Calu3 (cell line): ENCODE measurements at regions not wholly inside any gene's neighbourhood (a gene's known extent, or its start where the extent isn't known, plus 50 kb on each side); places are given as distances from the start of the nearest gene placed in this dataset.

Experiments used
- BruUV-seq: library from RNA; stranded (reverse); fragments of 400-500 nt; replicated peaks from 2 replicates; lab custom pipeline; 2021; lab: Mats Ljungman, UMichigan
- CTCF ChIA-PET: fragments of 300-600 bp; sonication (Branson Sonifier 250); formaldehyde crosslinking; loops from one replicate; lab custom pipeline; 2022; ENCODE audit warnings: antibody characterized with exemption; lab: Charles Lee
- DNase-seq: peaks from one replicate; pipeline ENCODE4 v3.0.0; 2022
- H3K27ac Mint-ChIP-seq: one replicate; pipeline ENCODE4 v1.8.0; 2022; ENCODE audit warnings: mixed read lengths; ENCODE audit not compliant: unreplicated experiment
- H3K27me3 Mint-ChIP-seq: one replicate; pipeline ENCODE4 v1.8.0; 2022; ENCODE audit warnings: mixed read lengths; ENCODE audit not compliant: unreplicated experiment
- H3K36me3 Mint-ChIP-seq: one replicate; pipeline ENCODE4 v1.8.0; 2022; ENCODE audit warnings: mild to moderate bottlenecking, moderate library complexity, mixed read lengths; ENCODE audit not compliant: insufficient read depth, unreplicated experiment
- H3K4me1 Mint-ChIP-seq: one replicate; pipeline ENCODE4 v1.8.0; 2022; ENCODE audit warnings: mild to moderate bottlenecking, low read depth, mixed read lengths; ENCODE audit not compliant: unreplicated experiment
- H3K4me3 Mint-ChIP-seq: one replicate; pipeline ENCODE4 v1.8.0; 2022; ENCODE audit warnings: mild to moderate bottlenecking, low read depth, moderate library complexity, mixed read lengths; ENCODE audit not compliant: unreplicated experiment
- H3K9me3 Mint-ChIP-seq: one replicate; pipeline ENCODE4 v1.8.0; 2022; ENCODE audit warnings: low read depth, mixed read lengths; ENCODE audit not compliant: unreplicated experiment
- intact Hi-C: fragments of 100-400 bp; cut with micrococcal nuclease; formaldehyde crosslinking; loops from one replicate; pipeline ENCODE4 v1.10.0; 2022; ENCODE audit not compliant: unreplicated experiment
- TF ChIP-seq, protein P1 (sequence below): fragments of 200-600 bp; IDR thresholded peaks from one replicate; pipeline ENCODE4 v1.8.0; 2022; ENCODE audit warnings: antibody characterized with exemption; ENCODE audit not compliant: unreplicated experiment

DNA sequence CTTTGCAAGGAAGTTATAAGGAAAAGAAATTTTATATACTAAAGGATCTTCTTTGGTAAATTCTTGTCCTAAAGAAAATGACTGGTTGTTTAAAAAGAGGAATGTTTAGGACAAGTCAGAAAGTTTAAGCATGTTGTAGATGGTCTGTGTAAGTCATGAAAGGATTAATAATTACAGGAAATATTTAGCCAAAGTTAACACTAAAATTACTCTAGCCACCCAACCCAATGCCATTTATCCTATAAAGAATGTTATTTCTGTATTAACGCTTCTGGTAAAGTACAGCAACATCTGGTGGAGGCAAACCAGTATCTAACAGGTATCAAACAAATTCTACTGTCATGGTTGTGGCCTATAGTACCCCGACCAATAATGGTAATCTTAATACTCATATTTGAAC, 546.9 kb upstream of the PKDCC start:
- CTCF ChIA-PET: no interaction called here
- H3K27me3 Mint-ChIP-seq: no peaks in the 10 kb centered on the region
- TF ChIP-seq, protein P1, sequence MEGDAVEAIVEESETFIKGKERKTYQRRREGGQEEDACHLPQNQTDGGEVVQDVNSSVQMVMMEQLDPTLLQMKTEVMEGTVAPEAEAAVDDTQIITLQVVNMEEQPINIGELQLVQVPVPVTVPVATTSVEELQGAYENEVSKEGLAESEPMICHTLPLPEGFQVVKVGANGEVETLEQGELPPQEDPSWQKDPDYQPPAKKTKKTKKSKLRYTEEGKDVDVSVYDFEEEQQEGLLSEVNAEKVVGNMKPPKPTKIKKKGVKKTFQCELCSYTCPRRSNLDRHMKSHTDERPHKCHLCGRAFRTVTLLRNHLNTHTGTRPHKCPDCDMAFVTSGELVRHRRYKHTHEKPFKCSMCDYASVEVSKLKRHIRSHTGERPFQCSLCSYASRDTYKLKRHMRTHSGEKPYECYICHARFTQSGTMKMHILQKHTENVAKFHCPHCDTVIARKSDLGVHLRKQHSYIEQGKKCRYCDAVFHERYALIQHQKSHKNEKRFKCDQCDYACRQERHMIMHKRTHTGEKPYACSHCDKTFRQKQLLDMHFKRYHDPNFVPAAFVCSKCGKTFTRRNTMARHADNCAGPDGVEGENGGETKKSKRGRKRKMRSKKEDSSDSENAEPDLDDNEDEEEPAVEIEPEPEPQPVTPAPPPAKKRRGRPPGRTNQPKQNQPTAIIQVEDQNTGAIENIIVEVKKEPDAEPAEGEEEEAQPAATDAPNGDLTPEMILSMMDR: no peak
- H3K4me1 Mint-ChIP-seq: no peaks in the 10 kb centered on the region
- intact Hi-C loops: no loop called here
- no peaks in the 10 kb centered on the region for H3K36me3 Mint-ChIP-seq
- no peak overlapping the region for H3K27ac Mint-ChIP-seq
- peaks cover 11% of the 10 kb centered on the region for H3K9me3 Mint-ChIP-seq
- no TSS peak for BruUV-seq
- DNase-seq: no peak
- no peak overlapping the region for H3K4me3 Mint-ChIP-seq

DNA sequence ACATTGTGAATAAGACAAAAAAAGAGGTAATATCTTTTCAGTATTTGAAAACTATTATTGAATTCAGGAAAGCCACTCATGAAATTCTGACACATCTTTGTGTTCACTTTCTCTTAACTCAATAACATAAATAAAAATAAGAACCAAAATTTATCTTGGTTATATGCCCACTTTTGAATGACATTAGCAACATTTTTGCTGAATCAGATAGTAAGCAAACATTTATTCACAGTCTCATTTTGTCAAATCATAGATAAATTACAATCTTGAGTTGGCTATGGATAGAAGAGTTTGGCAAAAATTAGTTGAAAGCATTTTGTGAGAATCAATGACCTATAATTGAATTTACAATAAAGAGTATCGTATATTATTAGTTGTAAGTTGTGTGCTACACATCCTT, 545.1 kb upstream of the PKDCC start:
- CTCF ChIA-PET: interaction anchor here (0.6 kb wide), 1 partner anchor 174 kb away, joined by 3 read pairs; no protein-coding TSS in a partner anchor
- no TSS peak for BruUV-seq
- Mint-ChIP-seq H3K9me3 (peaks cover 6% of the 10 kb centered on the region), H3K27ac (no peak overlapping the region), H3K27me3 (no peaks in the 10 kb centered on the region), H3K4me3 (no peak overlapping the region), H3K36me3 (no peaks in the 10 kb centered on the region), H3K4me1 (no peaks in the 10 kb centered on the region)
- no peak for DNase-seq
- intact Hi-C loops: no loop called here
- TF ChIP-seq, protein P1: no peak

DNA sequence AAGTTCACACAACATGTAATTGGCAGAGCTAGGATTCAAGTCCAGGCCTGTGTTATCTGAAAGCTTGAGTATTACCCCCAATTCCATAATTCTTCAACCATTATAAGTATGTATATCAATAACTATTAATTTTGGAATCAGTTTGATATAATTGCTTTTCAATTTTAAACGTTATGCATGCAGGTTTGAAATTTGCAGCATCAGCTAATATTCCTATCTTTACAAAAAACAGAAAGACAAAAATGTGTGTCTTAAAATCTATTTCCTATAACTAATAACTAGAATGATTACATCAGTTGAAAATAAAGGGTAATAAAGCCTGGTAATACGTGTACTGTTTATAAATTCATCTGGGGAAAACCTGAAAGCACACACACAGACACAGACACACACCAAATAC, 543.3 kb upstream of the PKDCC start:
- H3K9me3 Mint-ChIP-seq: peaks cover 6% of the 10 kb centered on the region
- TF ChIP-seq, protein P1: no peak
- no peak overlapping the region for H3K27ac Mint-ChIP-seq
- no TSS peak for BruUV-seq
- H3K36me3 Mint-ChIP-seq: no peaks in the 10 kb centered on the region
- intact Hi-C loops: no loop called here
- CTCF ChIA-PET: no interaction called here
- no peak for DNase-seq
- no peaks in the 10 kb centered on the region for H3K27me3 Mint-ChIP-seq
- no peaks in the 10 kb centered on the region for H3K4me1 Mint-ChIP-seq
- H3K4me3 Mint-ChIP-seq: no peak overlapping the region

DNA sequence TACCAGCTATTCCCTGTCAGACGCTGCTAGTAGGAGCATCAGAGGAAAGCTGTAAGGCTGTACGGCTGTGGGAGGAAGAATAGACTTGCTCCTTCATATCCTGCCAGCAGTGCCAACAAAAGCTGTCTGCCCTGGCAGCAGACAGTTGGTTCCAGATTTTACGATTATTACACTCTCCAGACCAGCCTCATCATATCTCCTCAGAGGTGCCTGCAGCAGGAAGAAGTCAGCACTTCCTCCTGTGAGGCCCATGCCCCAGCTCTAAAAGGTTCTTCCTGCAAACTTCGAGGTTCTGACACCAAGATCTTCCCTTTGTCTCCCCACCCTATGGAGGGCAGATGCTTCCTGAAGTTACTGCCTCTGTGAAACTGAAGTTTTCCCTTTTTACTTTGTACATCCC, 537.7 kb upstream of the PKDCC start:
- Mint-ChIP-seq H3K4me1 (no peaks in the 10 kb centered on the region), H3K4me3 (no peak overlapping the region), H3K27me3 (no peaks in the 10 kb centered on the region), H3K27ac (no peak overlapping the region), H3K9me3 (no peaks in the 10 kb centered on the region), H3K36me3 (no peaks in the 10 kb centered on the region)
- TF ChIP-seq, protein P1: no peak
- BruUV-seq: no TSS peak
- CTCF ChIA-PET: no interaction called here
- DNase-seq: no peak
- intact Hi-C loops: no loop called here
